A549 (cell line): ENCODE measurements at regions not wholly inside any gene's neighbourhood (a gene's known extent, or its start where the extent isn't known, plus 50 kb on each side); places are given as distances from the start of the nearest gene placed in this dataset.

Experiments
- ESRRA ChIP-seq: fragments of 150-350 bp; IDR thresholded peaks from 2 replicates; pipeline ENCODE4 v1.6.1; 2014; ENCODE audit warnings: mild to moderate bottlenecking, low read length, borderline replicate concordance
- HDAC2 ChIP-seq: fragments of 200-600 bp; sonication (generic); IDR thresholded peaks from 2 replicates; pipeline ENCODE4 v1.6.1; 2016
- KDM1A ChIP-seq: fragments of 200-600 bp; sonication (generic); IDR thresholded peaks from 2 replicates; pipeline ENCODE4 v1.6.1; 2016; ENCODE audit warnings: low read depth, mild to moderate bottlenecking
- MAZ ChIP-seq: fragments of 150-350 bp; IDR thresholded peaks from 2 replicates; pipeline ENCODE4 v1.6.1; 2014; ENCODE audit warnings: antibody characterized with exemption, low read depth, low read length, borderline replicate concordance
- MYC ChIP-seq: IDR thresholded peaks from 2 replicates; pipeline ENCODE4 v1.6.1; 2012; ENCODE audit warnings: mild to moderate bottlenecking, inconsistent platforms, low read length, improper control_type of control experiment, borderline replicate concordance
- POLR2A ChIP-seq: IDR thresholded peaks from 2 replicates; pipeline ENCODE4 v1.6.1; 2012; ENCODE audit warnings: mild to moderate bottlenecking, low read length
- RNF2 ChIP-seq: fragments of 200-600 bp; sonication (generic); IDR thresholded peaks from 2 replicates; pipeline ENCODE4 v1.6.1; 2016; ENCODE audit warnings: low read depth, mild to moderate bottlenecking, antibody characterized with exemption, moderate library complexity, borderline replicate concordance
- SMC3 ChIP-seq: fragments of >200 bp; sonication (Bioruptor Twin); formaldehyde crosslinking; IDR thresholded peaks from 3 replicates; pipeline ENCODE4 v1.6.1; 2018; ENCODE audit warnings: inconsistent platforms
- SREBF2 ChIP-seq: fragments of 450-650 bp; IDR thresholded peaks from 2 replicates; pipeline ENCODE4 v1.6.1; 2014; ENCODE audit warnings: mild to moderate bottlenecking, moderate library complexity
- TP53 ChIP-seq: fragments of 250-450 bp; sonication (Bioruptor Pico); IDR thresholded peaks from 2 replicates; pipeline ENCODE4 v1.5.0; 2021; ENCODE audit warnings: mild to moderate bottlenecking, moderate library complexity
- TF ChIP-seq, protein P1 (sequence below): fragments of >200 bp; sonication (Bioruptor Twin); formaldehyde crosslinking; IDR thresholded peaks from 3 replicates; pipeline ENCODE4 v1.5.1; 2016
- TF ChIP-seq, protein P2 (sequence below): IDR thresholded peaks from 2 replicates; pipeline ENCODE4 v1.6.1; 2012
- TF ChIP-seq, protein P3 (sequence below): fragments of 450-650 bp; IDR thresholded peaks from 2 replicates; pipeline ENCODE4 v1.6.1; 2014; ENCODE audit warnings: antibody characterized with exemption

DNA sequence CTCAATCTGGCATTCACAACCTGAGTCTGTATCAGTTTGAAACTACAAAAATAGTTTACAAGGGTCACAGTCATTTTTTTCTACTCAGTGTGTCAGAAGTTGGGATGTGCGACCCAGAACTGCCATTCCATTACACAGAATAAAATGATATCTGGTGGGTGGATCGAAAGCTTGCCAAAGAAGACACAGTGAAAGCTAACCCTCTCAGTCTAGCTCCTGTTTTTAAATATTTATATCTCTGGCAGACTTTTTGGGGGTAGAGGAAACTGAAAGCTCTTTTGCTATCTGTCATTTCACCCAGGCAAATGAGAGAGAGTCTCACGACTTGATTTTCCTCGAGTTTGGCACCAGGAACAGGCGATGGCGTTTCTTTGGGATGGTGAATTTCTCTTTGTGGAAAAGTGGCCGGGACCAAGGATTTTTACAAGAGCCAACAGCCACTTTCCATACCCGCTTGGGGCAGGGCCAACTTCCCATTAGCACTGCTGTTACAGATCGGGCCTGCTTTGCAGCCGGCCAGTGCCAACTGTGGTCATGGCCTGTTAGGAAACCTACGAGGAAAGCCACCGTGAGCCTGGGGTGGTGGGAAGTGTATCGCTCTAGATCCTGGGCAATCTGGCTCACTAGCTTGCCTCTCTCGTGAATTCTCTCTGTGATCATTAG, 185.5 kb upstream of the NFIA start:
- TF ChIP-seq, protein P1, sequence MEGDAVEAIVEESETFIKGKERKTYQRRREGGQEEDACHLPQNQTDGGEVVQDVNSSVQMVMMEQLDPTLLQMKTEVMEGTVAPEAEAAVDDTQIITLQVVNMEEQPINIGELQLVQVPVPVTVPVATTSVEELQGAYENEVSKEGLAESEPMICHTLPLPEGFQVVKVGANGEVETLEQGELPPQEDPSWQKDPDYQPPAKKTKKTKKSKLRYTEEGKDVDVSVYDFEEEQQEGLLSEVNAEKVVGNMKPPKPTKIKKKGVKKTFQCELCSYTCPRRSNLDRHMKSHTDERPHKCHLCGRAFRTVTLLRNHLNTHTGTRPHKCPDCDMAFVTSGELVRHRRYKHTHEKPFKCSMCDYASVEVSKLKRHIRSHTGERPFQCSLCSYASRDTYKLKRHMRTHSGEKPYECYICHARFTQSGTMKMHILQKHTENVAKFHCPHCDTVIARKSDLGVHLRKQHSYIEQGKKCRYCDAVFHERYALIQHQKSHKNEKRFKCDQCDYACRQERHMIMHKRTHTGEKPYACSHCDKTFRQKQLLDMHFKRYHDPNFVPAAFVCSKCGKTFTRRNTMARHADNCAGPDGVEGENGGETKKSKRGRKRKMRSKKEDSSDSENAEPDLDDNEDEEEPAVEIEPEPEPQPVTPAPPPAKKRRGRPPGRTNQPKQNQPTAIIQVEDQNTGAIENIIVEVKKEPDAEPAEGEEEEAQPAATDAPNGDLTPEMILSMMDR, result no peak
- TF ChIP-seq, protein P2, sequence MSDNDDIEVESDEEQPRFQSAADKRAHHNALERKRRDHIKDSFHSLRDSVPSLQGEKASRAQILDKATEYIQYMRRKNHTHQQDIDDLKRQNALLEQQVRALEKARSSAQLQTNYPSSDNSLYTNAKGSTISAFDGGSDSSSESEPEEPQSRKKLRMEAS, result no peak
- no peak for TF ChIP-seq KDM1A
- TF ChIP-seq, protein P3, sequence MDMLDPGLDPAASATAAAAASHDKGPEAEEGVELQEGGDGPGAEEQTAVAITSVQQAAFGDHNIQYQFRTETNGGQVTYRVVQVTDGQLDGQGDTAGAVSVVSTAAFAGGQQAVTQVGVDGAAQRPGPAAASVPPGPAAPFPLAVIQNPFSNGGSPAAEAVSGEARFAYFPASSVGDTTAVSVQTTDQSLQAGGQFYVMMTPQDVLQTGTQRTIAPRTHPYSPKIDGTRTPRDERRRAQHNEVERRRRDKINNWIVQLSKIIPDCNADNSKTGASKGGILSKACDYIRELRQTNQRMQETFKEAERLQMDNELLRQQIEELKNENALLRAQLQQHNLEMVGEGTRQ, result no peak
- TF ChIP-seq ESRRA, result no peak
- no peak for TF ChIP-seq MAZ
- no peak for TF ChIP-seq SREBF2
- TF ChIP-seq HDAC2, result no peak
- no peak for TF ChIP-seq MYC
- no peak for TF ChIP-seq POLR2A
- TF ChIP-seq SMC3, result no peak
- TF ChIP-seq RNF2, result no peak
- no peak for TF ChIP-seq TP53 (CRISPR knock-in tag)
